ENCODE measurements at regions not wholly inside any gene's neighbourhood (a gene's known extent, or its start where the extent isn't known, plus 50 kb on each side); places are given as distances from the start of the nearest gene placed in this dataset.

- DNase-seq (ENCODE audit: low read depth): no peak
- no peak for TF ChIP-seq CTCF (IDR thresholded peaks at IDR 0.05; ENCODE audit: control insufficient read depth, extremely low read depth, insufficient read depth)
Measured at GRCh38 chr14:82047777-82048470, 514.3 kb upstream of the SEL1L start.

GRCh38 chr14:82052778-82053177, 519.1 kb upstream of the SEL1L start:
- DNase-seq (ENCODE audit: low read depth): no peak
- TF ChIP-seq CTCF (IDR thresholded peaks at IDR 0.05; ENCODE audit: control insufficient read depth, extremely low read depth, insufficient read depth): no peak
- H3K4me3 ChIP-seq (ENCODE audit: low read depth, low read length): no peak overlapping the region

More at GRCh38 chr14:82047777-82048470, 514.3 kb upstream of the SEL1L start:
- H3K4me3 ChIP-seq (ENCODE audit: low read depth, low read length): no peak overlapping the region

- no peak for TF ChIP-seq CTCF (IDR thresholded peaks at IDR 0.05; ENCODE audit: control insufficient read depth, extremely low read depth, insufficient read depth)
- no peak for DNase-seq (ENCODE audit: low read depth)
- H3K4me3 ChIP-seq (ENCODE audit: low read depth, low read length): no peak overlapping the region
Measured at GRCh38 chr14:82055515-82056115, 522.0 kb upstream of the SEL1L start.

- no peak for TF ChIP-seq CTCF (IDR thresholded peaks at IDR 0.05; ENCODE audit: control insufficient read depth, extremely low read depth, insufficient read depth)
- no peak overlapping the region for H3K4me3 ChIP-seq (ENCODE audit: low read depth, low read length)
- DNase-seq (ENCODE audit: low read depth): no peak
Measured at GRCh38 chr14:82060219-82060618, 526.6 kb upstream of the SEL1L start.

- DNase-seq (ENCODE audit: low read depth): no peak
- H3K4me3 ChIP-seq (ENCODE audit: low read depth, low read length): no peak overlapping the region
- no peak for TF ChIP-seq CTCF (IDR thresholded peaks at IDR 0.05; ENCODE audit: control insufficient read depth, extremely low read depth, insufficient read depth)
Measured at GRCh38 chr14:82067221-82067875, 533.7 kb upstream of the SEL1L start.

GRCh38 chr14:82070040-82070439, 536.4 kb upstream of the SEL1L start:
- no peak for DNase-seq (ENCODE audit: low read depth)
- H3K4me3 ChIP-seq (ENCODE audit: low read depth, low read length): no peak overlapping the region
- no peak for TF ChIP-seq CTCF (IDR thresholded peaks at IDR 0.05; ENCODE audit: control insufficient read depth, extremely low read depth, insufficient read depth)

Data from LNCaP clone FGC (cell line).